Left renal pelvis (tissue), 4 donors: ENCODE measurements at regions not wholly inside any gene's neighbourhood (a gene's known extent, or its start where the extent isn't known, plus 50 kb on each side); places are given as distances from the start of the nearest gene placed in this dataset.
"Not testable (repeated sequence)": the region's sequence is repeated elsewhere in the genome, so short reads cannot be mapped to it uniquely, and the experiment has no call there.

Source experiments
- DNase-seq, 4 donors: peaks; one replicate each; pipeline ENCODE4 v3.0.0-alpha.2; 2013; ENCODE audit warnings: low read depth in 4 of 4, low spot score in 3 of 4

- DNase-seq = no peak
These were observed 105.7 kb downstream of the LCA5 start for GRCh38 chr6:79431537-79431933.

GRCh38 chr6:79430913-79431536 is 106.2 kb downstream of the LCA5 start:
- no peak for DNase-seq

GRCh38 chr6:79427721-79428120 is 109.5 kb downstream of the LCA5 start:
- DNase-seq = no peak

GRCh38 chr6:79426625-79427278 is 110.5 kb downstream of the LCA5 start:
- DNase-seq = no peak

GRCh38 chr6:79425589-79426311 is 111.5 kb downstream of the LCA5 start:
- DNase-seq = no peak

GRCh38 chr6:79423216-79423615 is 114.0 kb downstream of the LCA5 start:
- DNase-seq = no peak

GRCh38 chr6:79422666-79423065 is 114.6 kb downstream of the LCA5 start:
- DNase-seq = no peak

GRCh38 chr6:79421707-79422484 is 115.3 kb downstream of the LCA5 start:
- DNase-seq = peak; percentile 39 to 77 (median 72)

- DNase-seq = no peak
These were observed 116.2 kb downstream of the LCA5 start for GRCh38 chr6:79421001-79421411.

GRCh38 chr6:79420054-79420453 is 117.2 kb downstream of the LCA5 start:
- no peak for DNase-seq

- no peak for DNase-seq
These were observed 120.3 kb downstream of the LCA5 start for GRCh38 chr6:79416931-79417330.

GRCh38 chr6:79413562-79414002 is 123.6 kb downstream of the LCA5 start:
- no peak for DNase-seq

- DNase-seq = no peak
These were observed 126.4 kb downstream of the LCA5 start for GRCh38 chr6:79410806-79411205.

GRCh38 chr6:79408256-79408974 is 128.8 kb downstream of the LCA5 start:
- no peak for DNase-seq

- DNase-seq = no peak
These were observed 132.6 kb downstream of the LCA5 start for GRCh38 chr6:79404677-79405076.

GRCh38 chr6:79404261-79404660 is 133.0 kb downstream of the LCA5 start:
- no peak for DNase-seq

GRCh38 chr6:79403563-79403962 is 133.7 kb downstream of the LCA5 start:
- no peak for DNase-seq

- DNase-seq = no peak
These were observed 134.1 kb downstream of the LCA5 start for GRCh38 chr6:79403086-79403485.

GRCh38 chr6:79399499-79399898 is 137.7 kb downstream of the LCA5 start:
- DNase-seq = no peak

GRCh38 chr6:79398617-79399016 is 138.6 kb downstream of the LCA5 start:
- not testable (repeated sequence) for DNase-seq
